AML-193 (cell line): ENCODE measurements at regions not wholly inside any gene's neighbourhood (a gene's known extent, or its start where the extent isn't known, plus 50 kb on each side); places are given as distances from the start of the nearest gene placed in this dataset.

ENCODE experiments used
- DNase-seq, 2 experiments: peaks; one replicate each; lab custom pipeline; 2025; lab: John Stamatoyannopoulos, UW

DNA sequence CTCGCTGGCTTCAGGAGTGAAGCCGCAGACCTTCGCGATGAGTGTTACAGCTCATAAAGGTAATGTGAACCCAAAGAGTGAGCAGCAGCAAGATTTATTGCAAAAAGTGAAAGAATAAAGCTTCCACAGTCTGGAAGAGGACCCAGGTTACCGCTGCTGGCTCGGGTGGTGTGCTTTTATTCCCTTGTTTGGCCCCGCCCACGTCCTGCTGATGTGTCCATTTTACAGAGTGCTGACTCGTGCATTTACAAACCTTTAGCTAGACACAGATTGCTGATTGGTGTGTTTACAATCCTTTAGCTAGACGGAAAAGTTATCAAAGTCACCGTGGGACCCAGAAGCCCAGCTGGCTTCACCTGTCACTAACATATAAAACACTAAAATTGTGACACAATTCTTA lies 1464.5 kb downstream of the ZPLD1 start:
- no peak for DNase-seq

DNA sequence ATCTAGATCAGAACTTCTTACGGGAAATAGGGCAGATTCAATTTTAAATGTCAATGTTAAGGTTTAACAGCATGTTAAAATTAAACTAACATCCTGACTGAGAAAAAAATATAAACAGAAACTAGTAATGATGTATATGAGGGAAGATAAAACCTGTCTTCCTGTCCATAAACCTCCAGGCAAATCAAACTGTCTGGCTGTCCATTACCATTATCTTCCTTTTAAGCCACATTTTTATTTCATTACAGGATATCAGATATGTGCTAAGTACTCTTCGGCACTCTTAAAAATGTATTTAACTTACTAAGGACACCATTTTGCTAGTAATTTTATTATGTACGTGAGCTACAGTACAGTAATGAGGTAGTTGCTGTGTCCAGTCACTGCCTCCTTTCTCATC lies 1461.7 kb upstream of the ALCAM start:
- DNase-seq, result no peak

DNA sequence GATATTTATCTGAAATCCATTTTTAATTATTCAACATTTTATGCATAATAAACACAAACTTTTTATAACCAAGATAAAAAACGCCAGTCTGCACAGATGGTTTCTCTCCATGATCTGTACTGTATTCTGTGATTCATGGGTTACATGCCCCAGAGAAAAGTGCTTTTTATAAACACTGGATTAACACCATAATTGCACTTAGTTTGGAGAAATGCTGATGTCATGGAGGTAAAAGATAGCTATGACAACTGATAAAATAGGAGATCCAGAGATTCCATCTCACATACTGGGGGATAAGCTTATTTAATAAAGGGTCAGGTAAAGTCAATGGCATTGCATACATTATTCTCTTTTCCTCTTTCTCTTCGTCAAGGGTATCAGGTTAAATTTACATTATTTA lies 1460.4 kb upstream of the ALCAM start:
- no peak for DNase-seq

DNA sequence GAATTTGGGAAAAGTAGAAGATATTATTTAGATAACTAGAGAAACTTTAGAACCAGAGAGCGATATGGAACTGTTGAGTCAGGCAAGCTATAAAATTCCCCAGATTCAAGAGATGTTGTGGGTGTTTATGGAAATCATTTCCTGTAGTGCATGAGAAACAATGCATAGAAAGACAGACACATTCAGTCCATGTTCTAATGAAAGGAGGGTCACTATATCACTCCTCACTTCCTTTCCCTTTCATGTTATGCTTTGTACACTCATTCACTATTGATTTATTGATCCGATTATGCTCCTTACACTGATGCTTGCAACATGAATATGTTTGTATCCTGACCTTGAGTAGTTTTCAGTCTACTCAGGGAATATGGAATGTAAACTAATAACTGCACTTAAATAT lies 1459.9 kb upstream of the ALCAM start:
- DNase-seq, result no peak

DNA sequence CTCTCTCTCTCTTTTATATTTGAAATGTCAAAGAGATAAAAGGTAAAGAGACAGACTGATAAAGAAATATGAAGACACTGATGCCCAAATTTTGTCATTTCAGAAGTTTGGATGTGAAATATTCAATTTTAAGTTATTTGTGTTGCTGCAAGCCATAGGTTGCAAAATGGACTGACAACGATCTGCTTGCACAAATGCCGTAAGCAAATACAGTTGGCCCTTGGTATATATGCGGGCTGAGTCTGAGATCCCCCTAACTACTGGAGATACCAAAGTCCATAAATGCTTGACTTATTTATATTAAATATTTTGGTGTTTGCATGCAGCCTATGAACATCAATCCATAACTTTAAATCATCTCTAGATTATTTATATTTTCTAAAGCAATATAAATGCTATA lies 1459.1 kb upstream of the ALCAM start:
- DNase-seq, result no peak

DNA sequence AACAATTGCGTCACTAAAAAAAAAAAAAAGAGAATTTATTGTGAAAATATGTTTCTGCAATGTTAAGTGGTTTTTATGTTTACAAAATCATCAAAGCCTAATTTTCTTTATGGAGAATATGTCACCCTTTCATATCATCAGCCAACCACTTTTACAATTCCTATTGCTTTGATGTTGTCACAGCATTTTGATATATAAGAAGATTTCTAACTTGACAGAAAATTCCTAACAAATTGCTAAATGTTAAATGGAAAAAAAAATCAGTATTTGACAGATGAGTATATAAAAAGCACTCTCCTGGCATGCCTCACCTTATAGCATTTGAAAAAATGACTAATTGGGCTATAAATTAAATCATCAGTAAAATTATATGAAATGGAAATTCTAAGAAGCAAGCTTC lies 1457.3 kb upstream of the ALCAM start:
- no peak for DNase-seq

DNA sequence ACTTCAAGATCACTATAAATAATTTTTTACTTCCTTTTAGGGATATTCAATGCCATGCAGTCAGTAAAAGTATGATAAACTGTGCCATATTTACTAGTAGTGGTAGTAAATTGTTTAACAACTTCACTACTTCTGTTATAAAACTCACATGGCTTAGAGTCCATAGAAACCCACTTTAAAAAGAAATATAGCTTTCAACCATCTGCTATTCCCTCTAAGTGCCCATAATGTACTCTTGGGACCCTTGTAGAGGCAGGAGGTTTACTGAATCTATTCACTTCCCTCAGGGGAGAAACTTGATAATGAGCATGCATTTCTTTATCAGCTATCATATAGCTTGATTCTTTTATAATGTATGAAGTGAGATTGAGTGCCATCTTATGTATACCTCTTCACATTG lies 1448.4 kb upstream of the ALCAM start:
- DNase-seq, result no peak

DNA sequence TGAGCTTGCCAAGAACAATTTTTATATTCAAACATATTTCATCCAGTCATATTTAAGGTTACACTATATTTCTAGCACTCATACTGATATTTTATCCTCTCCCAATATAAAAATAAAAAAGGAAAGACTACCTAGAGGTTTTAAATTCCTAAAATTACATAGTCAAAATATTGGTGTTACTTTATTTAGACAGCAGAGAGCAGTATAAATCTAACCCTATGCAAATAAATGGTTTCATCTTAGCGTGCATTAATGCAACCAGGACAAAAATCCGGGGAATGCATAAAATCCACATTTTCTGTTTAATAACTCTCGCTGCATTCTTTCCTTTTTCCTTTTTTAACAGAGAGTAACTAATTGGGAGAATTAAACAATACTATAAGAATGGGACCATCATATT lies 1447.4 kb upstream of the ALCAM start:
- DNase-seq, result no peak

DNA sequence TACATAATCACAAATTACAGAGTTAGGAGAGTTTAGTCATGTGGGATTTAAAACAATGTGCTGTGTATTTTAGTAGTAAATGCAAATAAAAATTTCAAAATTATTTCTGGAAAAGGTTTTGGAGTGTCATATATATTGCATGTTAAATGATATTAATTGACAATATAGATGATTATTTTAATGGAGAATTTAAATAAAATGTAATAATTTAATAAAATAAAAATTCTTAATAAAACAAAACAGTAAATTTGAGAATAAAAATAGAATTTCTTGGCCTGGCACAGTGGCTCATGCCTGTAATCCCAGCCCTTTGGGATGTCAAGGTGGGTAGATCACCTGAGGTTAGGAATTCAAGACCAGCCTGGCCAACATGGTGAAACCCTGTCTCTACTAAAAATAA lies 1442.8 kb upstream of the ALCAM start:
- DNase-seq, result no peak

DNA sequence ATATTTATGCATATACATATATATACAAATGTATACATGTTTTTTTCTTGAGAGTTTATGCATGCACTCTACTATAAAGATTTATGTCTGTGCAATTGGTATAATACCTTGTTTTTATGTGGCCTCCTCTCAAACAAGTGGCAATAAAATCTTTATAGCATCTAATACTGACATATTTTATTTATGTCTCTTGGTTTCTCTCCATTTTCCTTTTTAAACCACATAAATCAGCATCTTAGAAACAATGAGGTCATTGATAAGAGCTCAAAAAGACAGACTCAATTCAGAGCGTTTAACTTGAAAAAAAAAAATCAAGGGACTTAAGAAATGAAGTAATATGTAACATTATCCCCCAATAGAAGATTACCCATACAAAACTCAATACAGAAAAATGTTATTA lies 1442.2 kb upstream of the ALCAM start:
- no peak for DNase-seq

DNA sequence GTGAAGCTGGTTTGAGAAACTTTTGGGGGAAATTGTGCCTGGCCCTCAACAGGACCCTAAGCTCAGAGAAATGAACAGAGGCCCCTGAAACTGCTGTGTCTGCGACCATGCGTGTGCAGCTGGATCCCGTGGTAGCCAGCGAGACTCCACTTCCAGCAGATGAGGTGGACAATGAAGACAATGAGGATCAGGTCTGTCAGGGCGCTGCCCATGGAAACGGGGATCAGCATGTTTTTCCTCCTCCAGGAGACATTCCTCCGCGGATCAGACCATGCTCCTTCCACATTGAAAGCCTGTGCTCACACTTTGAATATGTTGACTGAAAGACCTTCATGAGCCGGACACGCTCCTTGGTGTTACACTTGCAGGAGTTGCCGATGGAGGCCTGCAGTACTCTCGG lies 1439.8 kb upstream of the ALCAM start:
- no peak for DNase-seq

DNA sequence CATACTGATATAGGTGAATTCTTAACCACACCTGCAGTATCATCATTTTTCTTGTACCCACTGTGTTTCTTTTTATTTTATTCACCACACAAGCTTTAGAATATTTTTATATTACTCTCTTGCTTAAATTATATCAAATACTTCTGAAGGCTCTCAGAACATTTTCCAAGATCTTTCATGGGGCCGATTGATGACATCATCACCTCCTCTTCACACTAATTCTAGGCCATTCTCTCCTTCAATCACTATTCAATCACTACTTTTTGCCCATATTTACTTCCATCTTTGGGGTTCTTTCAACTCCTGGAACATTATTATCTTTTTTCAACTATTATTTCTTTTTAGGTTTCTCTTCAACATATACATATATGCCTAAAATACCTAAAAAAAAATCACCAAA lies 1438.8 kb upstream of the ALCAM start:
- DNase-seq, result no peak

DNA sequence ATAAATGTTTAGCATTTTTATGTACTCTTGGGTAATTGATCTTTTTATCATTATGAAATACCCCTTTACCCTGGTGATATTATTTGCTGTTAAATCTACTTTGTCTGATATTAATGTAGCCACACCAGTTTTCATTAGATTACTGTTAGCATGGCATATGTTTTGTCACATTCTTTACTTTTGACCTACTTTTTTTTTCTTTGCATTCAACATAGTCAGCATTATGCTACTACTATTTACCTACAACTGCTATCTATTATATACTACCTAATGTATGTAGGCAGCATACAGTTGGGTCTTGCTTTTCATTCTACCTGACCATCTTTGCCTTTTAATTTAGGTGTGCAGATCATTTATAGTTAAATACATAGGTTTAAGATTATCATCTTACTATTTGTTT lies 1429.6 kb upstream of the ALCAM start:
- DNase-seq, result no peak

DNA sequence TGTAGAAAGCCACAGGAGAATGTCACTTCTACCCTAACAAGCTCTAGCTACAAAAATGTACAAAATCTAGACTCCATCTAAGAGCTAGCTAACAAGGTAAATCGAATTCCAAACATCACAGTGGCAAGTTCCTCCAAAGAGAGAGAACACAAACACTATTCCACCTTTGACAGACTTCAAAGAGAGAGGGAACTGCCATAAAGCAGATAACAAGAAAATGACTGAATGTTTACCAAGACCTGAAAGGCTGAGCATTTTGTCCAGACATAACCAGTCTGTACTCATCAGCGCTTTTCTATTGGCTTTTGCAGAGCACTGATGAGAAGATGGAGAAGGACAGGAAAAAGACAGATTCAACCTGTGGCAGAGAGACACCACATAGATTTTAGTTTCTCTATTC lies 1419.6 kb upstream of the ALCAM start:
- DNase-seq, result no peak

DNA sequence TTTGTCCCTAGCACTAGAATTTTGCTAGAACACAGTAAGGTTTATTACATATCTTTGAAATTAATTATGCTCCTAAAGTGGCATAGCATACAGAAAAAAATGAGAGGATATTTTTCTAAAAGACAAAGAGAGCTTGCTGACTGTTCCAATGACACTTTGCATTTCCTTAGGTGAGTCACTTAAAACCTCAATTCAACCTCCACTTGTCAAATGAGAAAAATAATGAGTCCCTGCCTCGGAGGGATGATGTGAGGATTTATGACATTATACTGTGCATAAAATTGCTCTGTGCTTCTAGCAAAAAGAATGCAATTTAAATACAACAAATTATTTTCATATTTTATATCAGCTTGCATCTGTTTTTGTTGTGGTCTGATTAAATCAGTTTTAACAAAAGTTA lies 1417.0 kb upstream of the ALCAM start:
- no peak for DNase-seq

DNA sequence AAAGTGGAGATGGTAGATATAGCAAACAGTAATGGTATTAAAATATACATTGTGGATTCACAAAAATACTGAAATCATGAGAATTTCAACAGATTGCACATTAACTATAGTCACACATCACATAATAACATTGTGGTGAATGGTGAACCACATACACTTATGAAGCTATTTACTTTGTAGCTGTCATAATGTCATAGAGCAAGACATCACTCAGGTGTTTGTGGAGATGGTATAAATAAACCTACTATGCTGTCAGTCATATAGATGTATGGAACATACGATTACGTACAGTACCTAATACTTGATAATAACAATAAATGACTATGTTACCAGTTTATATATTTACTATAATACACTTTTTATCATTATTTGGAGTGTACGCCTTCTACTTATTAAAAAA lies 1416.0 kb upstream of the ALCAM start:
- no peak for DNase-seq

DNA sequence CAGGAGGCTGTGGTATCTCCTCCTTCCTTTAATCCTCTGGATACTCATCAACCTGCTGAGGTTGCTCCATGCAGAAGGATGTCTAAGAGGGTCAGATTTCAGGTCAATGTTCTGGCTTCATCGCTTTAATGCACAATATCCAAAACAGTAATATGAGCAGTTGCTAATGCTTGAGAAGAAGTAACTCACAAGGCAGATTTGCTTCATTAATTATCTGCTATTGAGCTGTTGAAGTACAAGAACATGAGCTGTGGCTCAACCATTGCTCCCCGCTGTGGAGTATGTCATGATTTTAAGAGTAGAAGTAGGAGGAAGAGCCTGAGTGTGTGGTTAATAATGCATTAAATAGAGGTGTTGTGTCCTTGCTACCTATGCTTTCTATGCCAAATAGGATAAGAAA lies 1412.9 kb upstream of the ALCAM start:
- no peak for DNase-seq

DNA sequence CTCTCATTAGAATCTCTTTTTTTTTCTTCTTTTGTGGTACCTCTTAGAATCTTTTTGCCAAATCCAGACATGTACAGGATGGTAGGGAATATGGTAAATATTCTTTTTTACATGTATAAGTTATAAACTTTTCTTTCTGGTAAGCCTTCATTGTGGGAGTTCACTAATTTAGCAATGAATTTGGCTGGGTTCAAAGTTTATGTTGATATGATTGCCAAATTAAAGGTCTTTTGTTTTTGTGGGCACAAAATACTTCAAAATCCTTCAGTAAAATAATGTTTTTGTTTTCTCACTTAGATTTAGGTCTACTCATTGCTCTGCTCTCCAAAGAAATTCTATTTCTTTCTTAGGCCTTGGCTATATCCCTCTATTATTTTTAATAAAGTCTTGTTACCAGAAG lies 1405.9 kb upstream of the ALCAM start:
- DNase-seq, result no peak

DNA sequence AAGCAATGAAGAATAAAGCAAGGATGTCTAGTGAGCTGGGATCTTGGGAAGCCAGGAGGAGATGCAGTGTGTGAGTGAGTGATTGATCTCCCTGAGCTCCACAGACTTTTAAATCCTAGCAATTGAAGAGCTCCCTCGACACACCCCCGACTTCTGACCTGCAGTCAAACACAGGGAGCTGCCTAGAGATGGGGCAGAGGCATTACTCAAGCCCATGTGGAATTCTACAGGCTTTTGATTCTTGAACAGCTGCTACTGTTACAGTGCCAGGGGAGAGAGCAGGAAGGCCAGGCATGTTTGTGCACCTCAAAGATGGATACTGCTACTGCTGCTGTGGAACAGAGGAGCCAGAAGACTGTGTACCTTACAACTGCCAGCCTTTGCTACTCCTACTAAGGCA lies 1403.1 kb upstream of the ALCAM start:
- DNase-seq, result no peak

DNA sequence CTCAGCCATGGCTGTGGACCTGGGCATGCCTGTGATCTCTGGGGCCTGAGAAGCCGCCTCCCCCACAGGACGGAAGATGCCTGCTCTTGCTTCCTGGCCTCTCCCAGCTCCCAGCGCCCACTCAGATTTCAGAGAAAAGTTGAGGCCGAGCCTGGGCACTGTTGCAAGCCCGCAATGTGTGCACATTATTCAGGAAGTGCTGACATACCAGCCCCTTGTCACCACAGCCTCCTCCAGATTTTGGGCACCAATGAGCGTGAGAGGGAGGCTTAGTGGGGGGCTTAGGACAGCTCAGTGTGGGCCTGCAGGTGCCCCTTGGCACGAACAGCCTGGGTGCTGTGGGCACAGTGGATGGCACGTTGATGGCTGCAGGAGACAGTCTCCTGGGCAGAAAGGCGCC lies 1400.9 kb upstream of the ALCAM start:
- DNase-seq, result no peak

DNA sequence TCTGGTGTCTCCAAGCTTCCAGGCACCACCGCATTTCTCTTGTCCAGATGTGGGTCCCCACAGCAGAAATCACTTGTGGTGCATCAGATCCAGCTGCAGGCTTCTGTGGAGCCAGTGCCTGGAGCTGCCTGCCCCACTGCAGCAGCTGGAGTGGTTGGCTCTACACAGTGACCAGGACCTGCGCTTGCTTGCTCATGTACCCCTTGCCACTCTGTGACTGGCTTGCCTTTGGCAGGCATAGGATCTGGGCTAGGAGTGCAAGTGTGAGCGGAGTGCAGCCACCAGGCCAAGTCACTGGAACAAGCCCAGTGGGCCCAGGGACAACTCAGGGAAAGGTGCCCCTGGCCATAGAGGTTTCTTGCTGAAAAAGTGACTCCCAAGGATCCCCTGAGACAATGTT lies 1400.0 kb upstream of the ALCAM start:
- no peak for DNase-seq

DNA sequence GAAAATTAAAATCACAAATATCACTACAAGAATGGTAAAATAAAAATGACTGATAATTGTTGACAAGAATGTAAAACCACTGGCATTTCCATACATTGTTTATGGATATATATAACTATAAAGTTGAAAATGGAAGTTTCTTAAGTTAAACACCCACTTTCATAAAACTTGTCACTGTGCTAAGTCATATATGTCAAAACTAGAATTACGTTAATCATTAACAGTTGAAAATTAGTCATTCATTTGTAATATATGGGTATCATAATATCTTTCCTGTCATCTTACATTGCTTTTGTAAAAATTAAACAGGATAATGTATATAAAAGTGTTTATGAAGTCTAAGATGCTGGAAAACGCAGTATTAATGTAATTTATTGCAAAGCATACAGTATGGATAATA lies 1398.6 kb upstream of the ALCAM start:
- DNase-seq, result no peak

DNA sequence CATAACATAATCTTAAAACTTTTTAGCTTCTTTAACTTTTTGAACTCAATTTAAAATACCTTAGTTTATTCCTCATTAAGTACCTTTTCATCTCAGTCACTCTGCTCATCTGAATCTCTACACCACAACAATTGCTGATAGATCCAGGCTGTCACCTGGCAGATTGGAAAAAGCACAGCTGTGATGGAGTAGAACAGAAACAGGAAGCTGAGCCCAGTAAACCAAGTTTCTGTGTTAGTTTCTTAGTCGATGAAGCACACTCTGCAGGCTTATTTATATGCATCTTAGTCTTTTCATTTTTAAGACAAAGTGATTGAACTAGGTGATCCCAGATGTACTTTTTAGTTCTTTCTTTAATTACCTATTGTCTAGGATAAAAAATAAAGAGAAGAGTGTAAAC lies 1398.0 kb upstream of the ALCAM start:
- DNase-seq, result no peak

DNA sequence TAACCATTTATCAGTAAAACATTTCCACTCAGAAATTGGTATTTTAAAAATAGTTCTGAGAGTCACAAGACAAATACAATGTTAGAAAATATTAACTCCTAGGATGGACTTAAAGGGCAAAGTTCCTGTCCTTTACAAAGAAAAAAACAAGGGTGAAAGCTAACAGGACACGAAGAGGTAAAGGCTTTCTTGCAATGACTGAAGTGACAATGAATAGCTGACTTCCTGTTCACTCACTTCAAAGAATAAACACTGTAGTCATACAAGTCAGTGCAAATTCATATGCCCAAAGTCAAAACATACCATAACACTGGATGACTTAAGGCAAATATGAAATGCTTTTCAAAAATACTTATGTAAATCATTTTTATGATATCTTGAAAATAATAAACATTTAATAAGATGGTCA lies 1389.8 kb upstream of the ALCAM start:
- no peak for DNase-seq

DNA sequence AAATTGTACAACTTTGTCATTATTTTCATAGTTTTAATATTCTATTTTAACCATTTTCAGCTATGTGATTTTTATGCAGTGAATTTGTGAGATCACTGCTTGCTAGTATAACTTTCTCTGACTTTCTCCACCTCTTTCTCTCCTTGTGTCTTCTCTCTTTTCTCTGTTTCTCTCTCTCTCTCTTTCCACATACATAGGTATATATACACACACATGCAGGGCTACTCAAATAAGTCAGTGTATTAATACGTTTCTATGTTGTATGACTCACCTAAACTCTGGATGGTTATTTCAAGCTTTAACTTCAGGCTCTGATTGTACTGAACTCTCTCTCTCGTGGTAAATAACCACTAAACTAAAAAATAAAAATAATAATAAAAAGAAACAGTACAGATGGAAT lies 1389.3 kb upstream of the ALCAM start:
- DNase-seq, result no peak
